ENCODE measurements at regions not wholly inside any gene's neighbourhood (a gene's known extent, or its start where the extent isn't known, plus 50 kb on each side); places are given as distances from the start of the nearest gene placed in this dataset.

- Histone ChIP-seq H3K36me3 (replicated peaks in 1 of 2; ENCODE audit: control insufficient read depth in 1 of 2, insufficient read depth in 2 of 2, low read length in 1 of 2) (no peaks in the 10 kb centered on the region), H3K27ac (ENCODE audit: low read depth in 2 of 2, low read length in 1 of 2) (no peak overlapping the region), H3K4me1 (ENCODE audit: control insufficient read depth in 1 of 2, insufficient read depth in 2 of 2, low read depth in 1 of 2, low read length in 1 of 2) (no peaks in the 10 kb centered on the region), H2AFZ (ENCODE audit: low read depth) (no peak overlapping the region), H3K4me3 (ENCODE audit: low read depth in 2 of 2, low read length in 1 of 2) (no peak overlapping the region), H3K9me3 (no peaks in the 10 kb centered on the region), H3F3A (replicated peaks; ENCODE audit: insufficient read depth) (no peaks in the 10 kb centered on the region), H3K27me3 (ENCODE audit: insufficient read depth) (peaks cover 24% of the 10 kb centered on the region; the same call in 1 of the 2 replicates), H3K9me2 (no peaks in the 10 kb centered on the region), H4K20me1 (ENCODE audit: insufficient read depth) (no peaks in the 10 kb centered on the region), H3K9ac (no peak overlapping the region), H3K4me2 (no peak overlapping the region), H3K79me2 (ENCODE audit: insufficient read depth) (no peaks in the 10 kb centered on the region)
- no peak for DNase-seq
- 4% methylated on average over 3 of the region's 3 CpGs for WGBS (ENCODE audit: low lambda C conversion rate)
- POLR2A ChIA-PET = no interaction called here
- TF ChIP-seq, protein P1, sequence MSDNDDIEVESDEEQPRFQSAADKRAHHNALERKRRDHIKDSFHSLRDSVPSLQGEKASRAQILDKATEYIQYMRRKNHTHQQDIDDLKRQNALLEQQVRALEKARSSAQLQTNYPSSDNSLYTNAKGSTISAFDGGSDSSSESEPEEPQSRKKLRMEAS (IDR thresholded peaks at IDR 0.05; ENCODE audit: low read depth) = no peak
- TF ChIP-seq NFIC (IDR thresholded peaks at IDR 0.05; ENCODE audit: borderline replicate concordance) = no peak
- no peak for TF ChIP-seq FOXM1 (IDR thresholded peaks at IDR 0.05; ENCODE audit: low read depth)
- TF ChIP-seq, protein P2, sequence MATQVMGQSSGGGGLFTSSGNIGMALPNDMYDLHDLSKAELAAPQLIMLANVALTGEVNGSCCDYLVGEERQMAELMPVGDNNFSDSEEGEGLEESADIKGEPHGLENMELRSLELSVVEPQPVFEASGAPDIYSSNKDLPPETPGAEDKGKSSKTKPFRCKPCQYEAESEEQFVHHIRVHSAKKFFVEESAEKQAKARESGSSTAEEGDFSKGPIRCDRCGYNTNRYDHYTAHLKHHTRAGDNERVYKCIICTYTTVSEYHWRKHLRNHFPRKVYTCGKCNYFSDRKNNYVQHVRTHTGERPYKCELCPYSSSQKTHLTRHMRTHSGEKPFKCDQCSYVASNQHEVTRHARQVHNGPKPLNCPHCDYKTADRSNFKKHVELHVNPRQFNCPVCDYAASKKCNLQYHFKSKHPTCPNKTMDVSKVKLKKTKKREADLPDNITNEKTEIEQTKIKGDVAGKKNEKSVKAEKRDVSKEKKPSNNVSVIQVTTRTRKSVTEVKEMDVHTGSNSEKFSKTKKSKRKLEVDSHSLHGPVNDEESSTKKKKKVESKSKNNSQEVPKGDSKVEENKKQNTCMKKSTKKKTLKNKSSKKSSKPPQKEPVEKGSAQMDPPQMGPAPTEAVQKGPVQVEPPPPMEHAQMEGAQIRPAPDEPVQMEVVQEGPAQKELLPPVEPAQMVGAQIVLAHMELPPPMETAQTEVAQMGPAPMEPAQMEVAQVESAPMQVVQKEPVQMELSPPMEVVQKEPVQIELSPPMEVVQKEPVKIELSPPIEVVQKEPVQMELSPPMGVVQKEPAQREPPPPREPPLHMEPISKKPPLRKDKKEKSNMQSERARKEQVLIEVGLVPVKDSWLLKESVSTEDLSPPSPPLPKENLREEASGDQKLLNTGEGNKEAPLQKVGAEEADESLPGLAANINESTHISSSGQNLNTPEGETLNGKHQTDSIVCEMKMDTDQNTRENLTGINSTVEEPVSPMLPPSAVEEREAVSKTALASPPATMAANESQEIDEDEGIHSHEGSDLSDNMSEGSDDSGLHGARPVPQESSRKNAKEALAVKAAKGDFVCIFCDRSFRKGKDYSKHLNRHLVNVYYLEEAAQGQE (IDR thresholded peaks at IDR 0.05; ENCODE audit: low read depth, low read length) = no peak
- TF ChIP-seq, protein P3, sequence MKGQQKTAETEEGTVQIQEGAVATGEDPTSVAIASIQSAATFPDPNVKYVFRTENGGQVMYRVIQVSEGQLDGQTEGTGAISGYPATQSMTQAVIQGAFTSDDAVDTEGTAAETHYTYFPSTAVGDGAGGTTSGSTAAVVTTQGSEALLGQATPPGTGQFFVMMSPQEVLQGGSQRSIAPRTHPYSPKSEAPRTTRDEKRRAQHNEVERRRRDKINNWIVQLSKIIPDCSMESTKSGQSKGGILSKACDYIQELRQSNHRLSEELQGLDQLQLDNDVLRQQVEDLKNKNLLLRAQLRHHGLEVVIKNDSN (IDR thresholded peaks at IDR 0.05; ENCODE audit: borderline replicate concordance, low read depth) = no peak
- TF ChIP-seq CHD2 (IDR thresholded peaks at IDR 0.05; ENCODE audit: low read length, partially characterized antibody) = no peak
- CTCF ChIA-PET = interaction anchor here (1.1 kb wide), 1 partner anchor 42 kb away, joined by 3 read pairs; no protein-coding TSS in a partner anchor
Measured at GRCh38 chr10:27611236-27611635, 107.1 kb downstream of the RAB18 start.

GRCh38 chr10:27611744-27612550 is 107.8 kb downstream of the RAB18 start:
- no peaks in the 10 kb centered on the region for H3K9me3 ChIP-seq
- no peak overlapping the region for H2AFZ ChIP-seq (ENCODE audit: low read depth)
- H3F3A ChIP-seq (replicated peaks; ENCODE audit: insufficient read depth) = no peaks in the 10 kb centered on the region
- 4% methylated on average over 5 of the region's 5 CpGs for WGBS (ENCODE audit: low lambda C conversion rate)
- POLR2A ChIA-PET = no interaction called here
- H3K9me2 ChIP-seq = no peaks in the 10 kb centered on the region
- no peak overlapping the region for H3K27ac ChIP-seq (ENCODE audit: low read depth in 2 of 2, low read length in 1 of 2)
- no peaks in the 10 kb centered on the region for H3K4me1 ChIP-seq (ENCODE audit: control insufficient read depth in 1 of 2, insufficient read depth in 2 of 2, low read depth in 1 of 2, low read length in 1 of 2)
- no peak overlapping the region for H3K4me3 ChIP-seq (ENCODE audit: low read depth in 2 of 2, low read length in 1 of 2)
- H3K27me3 ChIP-seq (ENCODE audit: insufficient read depth) = peaks cover 22% of the 10 kb centered on the region; the same call in 1 of the 2 replicates
- no peaks in the 10 kb centered on the region for H3K79me2 ChIP-seq (ENCODE audit: insufficient read depth)
- no peak overlapping the region for H3K4me2 ChIP-seq
- no peaks in the 10 kb centered on the region for H3K36me3 ChIP-seq (replicated peaks in 1 of 2; ENCODE audit: control insufficient read depth in 1 of 2, insufficient read depth in 2 of 2, low read length in 1 of 2)
- H4K20me1 ChIP-seq (ENCODE audit: insufficient read depth) = no peaks in the 10 kb centered on the region
- no peak for DNase-seq
- CTCF ChIA-PET = interaction anchor here (1.1 kb wide), 1 partner anchor 42 kb away, joined by 3 read pairs; no protein-coding TSS in a partner anchor
- no peak overlapping the region for H3K9ac ChIP-seq
- TF ChIP-seq EP300 (IDR thresholded peaks at IDR 0.05; ENCODE audit: borderline replicate concordance in 1 of 2, low read depth in 1 of 2, low read length in 1 of 2) (no peak), NRF1 (IDR thresholded peaks at IDR 0.05; ENCODE audit: low read depth, low read length) (no peak), RCOR1 (IDR thresholded peaks at IDR 0.05; ENCODE audit: low read length) (no peak), SIN3A (IDR thresholded peaks at IDR 0.05; ENCODE audit: borderline replicate concordance, low read depth, low read length) (no peak), YY1 (IDR thresholded peaks at IDR 0.05; ENCODE audit: low read depth) (no peak), TAF1 (IDR thresholded peaks at IDR 0.05; ENCODE audit: borderline replicate concordance, low read depth, low read length) (no peak), RXRA (IDR thresholded peaks at IDR 0.05; ENCODE audit: borderline replicate concordance, low read depth) (no peak), USF2 (IDR thresholded peaks at IDR 0.05; ENCODE audit: borderline replicate concordance, low read depth, low read length) (no peak), FOSL2 (IDR thresholded peaks at IDR 0.05; ENCODE audit: borderline replicate concordance, low read depth) (no peak), MEF2A (IDR thresholded peaks at IDR 0.05; ENCODE audit: borderline replicate concordance, low read depth) (no peak), GATA2 (CRISPR knock-in tag; IDR thresholded peaks at IDR 0.05) (no peak)
- TF ChIP-seq, protein P4, sequence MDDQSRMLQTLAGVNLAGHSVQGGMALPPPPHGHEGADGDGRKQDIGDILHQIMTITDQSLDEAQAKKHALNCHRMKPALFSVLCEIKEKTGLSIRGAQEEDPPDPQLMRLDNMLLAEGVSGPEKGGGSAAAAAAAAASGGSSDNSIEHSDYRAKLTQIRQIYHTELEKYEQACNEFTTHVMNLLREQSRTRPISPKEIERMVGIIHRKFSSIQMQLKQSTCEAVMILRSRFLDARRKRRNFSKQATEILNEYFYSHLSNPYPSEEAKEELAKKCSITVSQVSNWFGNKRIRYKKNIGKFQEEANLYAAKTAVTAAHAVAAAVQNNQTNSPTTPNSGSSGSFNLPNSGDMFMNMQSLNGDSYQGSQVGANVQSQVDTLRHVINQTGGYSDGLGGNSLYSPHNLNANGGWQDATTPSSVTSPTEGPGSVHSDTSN (IDR thresholded peaks at IDR 0.05) = no peak

Measured in SK-N-SH (cell line).